GM19324 (cell line): ENCODE measurements at regions not wholly inside any gene's neighbourhood (a gene's known extent, or its start where the extent isn't known, plus 50 kb on each side); places are given as distances from the start of the nearest gene placed in this dataset.

ENCODE experiments used
- ATAC-seq: cut with Tn5 transposase; IDR thresholded peaks from one replicate; pipeline ENCODE4 v1.9.1; 2021; ENCODE audit warnings: mild to moderate bottlenecking, moderate library complexity; ENCODE audit not compliant: unreplicated experiment, low FRiP score

GRCh38 chr3:4019501-4019900 lies 220.3 kb downstream of the LRRN1 start:
- no peak for ATAC-seq

GRCh38 chr3:4021162-4021561 lies 221.9 kb downstream of the LRRN1 start:
- ATAC-seq = no peak

GRCh38 chr3:4029135-4029534 lies 229.9 kb downstream of the LRRN1 start:
- ATAC-seq = no peak

GRCh38 chr3:4030624-4031023 lies 231.4 kb downstream of the LRRN1 start:
- ATAC-seq = no peak

- ATAC-seq = no peak
These were observed 234.1 kb downstream of the LRRN1 start for GRCh38 chr3:4033296-4033695.

GRCh38 chr3:4036046-4036445 lies 236.8 kb downstream of the LRRN1 start:
- ATAC-seq = no peak

GRCh38 chr3:4038351-4038750 lies 239.1 kb downstream of the LRRN1 start:
- no peak for ATAC-seq

GRCh38 chr3:4042070-4042469 lies 242.8 kb downstream of the LRRN1 start:
- no peak for ATAC-seq

- no peak for ATAC-seq
These were observed 243.6 kb downstream of the LRRN1 start for GRCh38 chr3:4042869-4043268.

GRCh38 chr3:4043867-4044575 lies 244.8 kb downstream of the LRRN1 start:
- ATAC-seq = no peak

GRCh38 chr3:4044619-4045018 lies 245.4 kb downstream of the LRRN1 start:
- no peak for ATAC-seq

GRCh38 chr3:4045756-4046155 lies 246.5 kb downstream of the LRRN1 start:
- ATAC-seq = no peak

- ATAC-seq = no peak
These were observed 248.1 kb downstream of the LRRN1 start for GRCh38 chr3:4047366-4047765.

- no peak for ATAC-seq
These were observed 250.5 kb upstream of the SETMAR start for GRCh38 chr3:4052706-4053105.

- no peak for ATAC-seq
These were observed 249.2 kb upstream of the SETMAR start for GRCh38 chr3:4053975-4054374.

GRCh38 chr3:4060064-4060463 lies 243.1 kb upstream of the SETMAR start:
- ATAC-seq = no peak

- no peak for ATAC-seq
These were observed 242.6 kb upstream of the SETMAR start for GRCh38 chr3:4060603-4061002.

- ATAC-seq = no peak
These were observed 242.0 kb upstream of the SETMAR start for GRCh38 chr3:4061195-4061594.

- no peak for ATAC-seq
These were observed 241.3 kb upstream of the SETMAR start for GRCh38 chr3:4061783-4062360.

- ATAC-seq = no peak
These were observed 240.5 kb upstream of the SETMAR start for GRCh38 chr3:4062621-4063020.

GRCh38 chr3:4063916-4064574 lies 239.1 kb upstream of the SETMAR start:
- no peak for ATAC-seq

- no peak for ATAC-seq
These were observed 238.1 kb upstream of the SETMAR start for GRCh38 chr3:4065085-4065484.
